OCI-LY3 (cell line): ENCODE measurements at regions not wholly inside any gene's neighbourhood (a gene's known extent, or its start where the extent isn't known, plus 50 kb on each side); places are given as distances from the start of the nearest gene placed in this dataset.

ENCODE experiments used
- CTCF ChIP-seq: fragments of 200-600, 300-600 bp; sonication (generic); IDR thresholded peaks from 2 replicates; pipeline ENCODE4 v1.5.1; 2014; ENCODE audit warnings: antibody characterized with exemption, low read length, low read depth
- EZH2phosphoT487 ChIP-seq: fragments of 200-600 bp; shearing (Covaris generic); IDR thresholded peaks from 2 replicates; pipeline ENCODE4 v1.6.1; 2018; ENCODE audit warnings: antibody characterized with exemption, mixed run types, low read depth

- TF ChIP-seq CTCF (no peak), EZH2phosphoT487 (no peak)
Observed at GRCh38 chr2:48034295-48034694, 128.0 kb upstream of the FBXO11 start.
